Heart left ventricle (tissue), 13 donors: ENCODE measurements at regions not wholly inside any gene's neighbourhood (a gene's known extent, or its start where the extent isn't known, plus 50 kb on each side); places are given as distances from the start of the nearest gene placed in this dataset.

Experiments used
- POLR2A ChIP-seq, 2 donors: fragments of 450-650 bp; IDR thresholded peaks; one replicate each; pipeline ENCODE4 v1.6.1; 2017; ENCODE audit warnings: antibody characterized with exemption in 2 of 2, mild to moderate bottlenecking in 2 of 2, moderate library complexity in 2 of 2
- TF ChIP-seq, protein P1 (sequence below), 12 donors: fragments of 200-600 bp; sonication (generic) in 4 of 12; IDR thresholded peaks; one replicate each; pipeline versions ENCODE4 v1.5.0 to v1.8.0; 2018 to 2022; ENCODE audit warnings: antibody characterized with exemption in 12 of 12, mild to moderate bottlenecking in 5 of 12
- donor health status: ischemic (EF 13 %, LVEDD 7.1; RV severe dilation, severe dysfunction).
- donor health status: DM: no; HTN: yes; CAD: no.
- donor health status: DM: no; HTN: no; CAD: no.
- donor health status: ischemic (EF 25% LVEDD 6.9; RV normal size, moderate dysfunction).
- donor health status: ischemic (EF 25% LVEDD 5.7; RV mildly dilated, moderate dysfunction).
- donor health status: ischemic (EF 35%, LVEDD 5.7; RV mildly dilated, moderate dysfunction).
- donor health status: nonischemic (EF 11% LVEDD 7.7; RV severe dilation, severe dysfunction).
- donor health status: DM: yes; HTN: yes; CAD: no.
- donor health status: PGD.
- donor health status: ischemic (EF 29% LVEDD 5.4; RV normal size, mild dysfunction).
- donor health status: nonischemic (EF 23%, LVEDD 6.1; RV moderate dilation, normal function).

GRCh38 chrX:123081776-123082175 is 102.3 kb upstream of the GRIA3 start:
- TF ChIP-seq, protein P1, sequence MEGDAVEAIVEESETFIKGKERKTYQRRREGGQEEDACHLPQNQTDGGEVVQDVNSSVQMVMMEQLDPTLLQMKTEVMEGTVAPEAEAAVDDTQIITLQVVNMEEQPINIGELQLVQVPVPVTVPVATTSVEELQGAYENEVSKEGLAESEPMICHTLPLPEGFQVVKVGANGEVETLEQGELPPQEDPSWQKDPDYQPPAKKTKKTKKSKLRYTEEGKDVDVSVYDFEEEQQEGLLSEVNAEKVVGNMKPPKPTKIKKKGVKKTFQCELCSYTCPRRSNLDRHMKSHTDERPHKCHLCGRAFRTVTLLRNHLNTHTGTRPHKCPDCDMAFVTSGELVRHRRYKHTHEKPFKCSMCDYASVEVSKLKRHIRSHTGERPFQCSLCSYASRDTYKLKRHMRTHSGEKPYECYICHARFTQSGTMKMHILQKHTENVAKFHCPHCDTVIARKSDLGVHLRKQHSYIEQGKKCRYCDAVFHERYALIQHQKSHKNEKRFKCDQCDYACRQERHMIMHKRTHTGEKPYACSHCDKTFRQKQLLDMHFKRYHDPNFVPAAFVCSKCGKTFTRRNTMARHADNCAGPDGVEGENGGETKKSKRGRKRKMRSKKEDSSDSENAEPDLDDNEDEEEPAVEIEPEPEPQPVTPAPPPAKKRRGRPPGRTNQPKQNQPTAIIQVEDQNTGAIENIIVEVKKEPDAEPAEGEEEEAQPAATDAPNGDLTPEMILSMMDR (IDR thresholded peaks at IDR 0.05): no peak
- TF ChIP-seq POLR2A (IDR thresholded peaks at IDR 0.05): no peak
